Ectodermal cell (in vitro differentiated cells): ENCODE measurements at regions not wholly inside any gene's neighbourhood (a gene's known extent, or its start where the extent isn't known, plus 50 kb on each side); places are given as distances from the start of the nearest gene placed in this dataset.
"Not testable (repeated sequence)": the region's sequence is repeated elsewhere in the genome, so short reads cannot be mapped to it uniquely, and the experiment has no call there.

Source experiments
- H3K27ac ChIP-seq: 2 replicates; pipeline ENCODE4 v1.7.0; 2013; ENCODE audit warnings: mild to moderate bottlenecking, low read depth, low read length; ENCODE audit not compliant: insufficient read depth, poor library complexity, severe bottlenecking
- H3K27me3 ChIP-seq: 2 replicates; pipeline ENCODE4 v1.7.0; 2013; ENCODE audit warnings: mild to moderate bottlenecking, low read length; ENCODE audit not compliant: insufficient read depth, control insufficient read depth, poor library complexity, severe bottlenecking
- H3K36me3 ChIP-seq: one replicate; pipeline ENCODE4 v1.7.0; 2013; ENCODE audit warnings: low read length; ENCODE audit not compliant: control insufficient read depth, insufficient read depth
- H3K4me1 ChIP-seq: one replicate; pipeline ENCODE4 v1.7.0; 2013; ENCODE audit warnings: low read length; ENCODE audit not compliant: control insufficient read depth, insufficient read depth
- H3K4me3 ChIP-seq: 2 replicates; pipeline ENCODE4 v1.7.0; 2013; ENCODE audit warnings: low read depth, low read length, control low read depth; ENCODE audit not compliant: insufficient read depth
- H3K9me3 ChIP-seq: 2 replicates; pipeline ENCODE4 v1.7.0; 2013; ENCODE audit warnings: mild to moderate bottlenecking, low read length, moderate library complexity; ENCODE audit not compliant: control insufficient read depth
- whole genome bisulfite sequencing, 2 experiments: methylation state at CpG; one replicate each; pipeline ENCODE4 v1.1.7; 2013; ENCODE audit warnings: missing lambda C conversion rate in 2 of 2; 5-methylcytosine and 5-hydroxymethylcytosine counted together

- Histone ChIP-seq H3K9me3 (no peaks in the 10 kb centered on the region), H3K4me3 (no peak overlapping the region), H3K4me1 (no peaks in the 10 kb centered on the region), H3K27ac (no peak overlapping the region), H3K36me3 (no peaks in the 10 kb centered on the region), H3K27me3 (no peaks in the 10 kb centered on the region)
- 93 to 94% methylated on average over 3 of the region's 3 CpGs for WGBS, 2 experiments
These were observed 160.2 kb downstream of the QRSL1 start for GRCh38 chr6:106789428-106790148.

- Histone ChIP-seq H3K4me1 (no peaks in the 10 kb centered on the region), H3K36me3 (no peaks in the 10 kb centered on the region), H3K27me3 (no peaks in the 10 kb centered on the region), H3K9me3 (no peaks in the 10 kb centered on the region), H3K27ac (no peak overlapping the region), H3K4me3 (no peak overlapping the region)
- 75 to 87% methylated on average over 2 of the region's 2 CpGs for WGBS, 2 experiments
These were observed 159.4 kb downstream of the QRSL1 start for GRCh38 chr6:106788761-106789160.

GRCh38 chr6:106787327-106788196, 158.2 kb downstream of the QRSL1 start:
- WGBS, 2 experiments: 95 to 97% methylated on average over 11 of the region's 11 CpGs
- Histone ChIP-seq H3K9me3 (no peaks in the 10 kb centered on the region), H3K4me3 (no peak overlapping the region), H3K4me1 (no peaks in the 10 kb centered on the region), H3K36me3 (no peaks in the 10 kb centered on the region), H3K27me3 (no peaks in the 10 kb centered on the region), H3K27ac (no peak overlapping the region)

GRCh38 chr6:106785298-106785697, 155.9 kb downstream of the QRSL1 start:
- Histone ChIP-seq H3K4me1 (no peaks in the 10 kb centered on the region), H3K36me3 (no peaks in the 10 kb centered on the region), H3K9me3 (no peaks in the 10 kb centered on the region), H3K4me3 (no peak overlapping the region), H3K27me3 (no peaks in the 10 kb centered on the region), H3K27ac (no peak overlapping the region)
- WGBS, 2 experiments: 86 to 93% methylated on average over 3 of the region's 4 CpGs

GRCh38 chr6:106783640-106784566, 154.5 kb downstream of the QRSL1 start:
- 77 to 78% methylated on average over 3 of the region's 3 CpGs for WGBS, 2 experiments
- no peaks in the 10 kb centered on the region for H3K27me3 ChIP-seq
- H3K4me3 ChIP-seq: no peak overlapping the region
- no peaks in the 10 kb centered on the region for H3K36me3 ChIP-seq
- H3K4me1 ChIP-seq: no peaks in the 10 kb centered on the region
- no peak overlapping the region for H3K27ac ChIP-seq
- no peaks in the 10 kb centered on the region for H3K9me3 ChIP-seq

GRCh38 chr6:106782536-106783285, 153.3 kb downstream of the QRSL1 start:
- no peaks in the 10 kb centered on the region for H3K9me3 ChIP-seq
- no peak overlapping the region for H3K4me3 ChIP-seq
- H3K27me3 ChIP-seq: no peaks in the 10 kb centered on the region
- no peak overlapping the region for H3K27ac ChIP-seq
- WGBS, 2 experiments: 88 to 89% methylated on average over 13 of the region's 13 CpGs
- no peaks in the 10 kb centered on the region for H3K36me3 ChIP-seq
- H3K4me1 ChIP-seq: no peaks in the 10 kb centered on the region

GRCh38 chr6:106779552-106779951, 150.2 kb downstream of the QRSL1 start:
- not testable (repeated sequence) for H3K27me3 ChIP-seq, H3K4me1 ChIP-seq, H3K36me3 ChIP-seq, H3K9me3 ChIP-seq, H3K27ac ChIP-seq, H3K4me3 ChIP-seq

- H3K4me3 ChIP-seq: no peak overlapping the region
- H3K27ac ChIP-seq: no peak overlapping the region
- H3K9me3 ChIP-seq: no peaks in the 10 kb centered on the region
- no peaks in the 10 kb centered on the region for H3K27me3 ChIP-seq
- no peaks in the 10 kb centered on the region for H3K36me3 ChIP-seq
- H3K4me1 ChIP-seq: no peaks in the 10 kb centered on the region
- 92 to 94% methylated on average over 2 of the region's 2 CpGs for WGBS, 2 experiments
These were observed 149.6 kb downstream of the QRSL1 start for GRCh38 chr6:106778943-106779342.

- peaks cover 6% of the 10 kb centered on the region for H3K9me3 ChIP-seq
- 91 to 93% methylated on average over 8 of the region's 8 CpGs for WGBS, 2 experiments
- no peak overlapping the region for H3K27ac ChIP-seq
- no peaks in the 10 kb centered on the region for H3K36me3 ChIP-seq
- H3K4me1 ChIP-seq: no peaks in the 10 kb centered on the region
- H3K27me3 ChIP-seq: no peaks in the 10 kb centered on the region
- H3K4me3 ChIP-seq: no peak overlapping the region
These were observed 144.7 kb downstream of the QRSL1 start for GRCh38 chr6:106773996-106774629.
